HUES64 (cell line): ENCODE measurements at regions not wholly inside any gene's neighbourhood (a gene's known extent, or its start where the extent isn't known, plus 50 kb on each side); places are given as distances from the start of the nearest gene placed in this dataset.

Source experiments
- H3K27ac ChIP-seq: 2 replicates; pipeline ENCODE4 v1.7.0; 2013; ENCODE audit warnings: low read depth, low read length, inconsistent platforms
- H3K27me3 ChIP-seq: 2 replicates; pipeline ENCODE4 v1.6.1; 2013; ENCODE audit warnings: mild to moderate bottlenecking, low read length; ENCODE audit not compliant: insufficient read depth
- H3K36me3 ChIP-seq: 2 replicates; pipeline ENCODE4 v1.6.1; 2013; ENCODE audit warnings: mild to moderate bottlenecking, low read length; ENCODE audit not compliant: insufficient read depth
- H3K4me1 ChIP-seq: 2 replicates; pipeline ENCODE4 v1.6.1; 2013; ENCODE audit warnings: mild to moderate bottlenecking, low read length, moderate library complexity; ENCODE audit not compliant: insufficient read depth
- H3K4me3 ChIP-seq: 2 replicates; pipeline ENCODE4 v1.5.1; 2013; ENCODE audit warnings: mild to moderate bottlenecking, low read length, moderate library complexity
- H3K9ac ChIP-seq: 2 replicates; pipeline ENCODE4 v1.6.1; 2013; ENCODE audit warnings: mild to moderate bottlenecking, low read depth, low read length
- H3K9me3 ChIP-seq: 2 replicates; pipeline ENCODE4 v1.6.1; 2013; ENCODE audit warnings: low read depth, low read length; ENCODE audit not compliant: insufficient read depth
- WGBS: fragments of 150-250, 120-280 bp; methylation state at CpG from one replicate; pipeline ENCODE4 v1.1.7; 2013; ENCODE audit warnings: missing lambda C conversion rate; 5-methylcytosine and 5-hydroxymethylcytosine counted together

DNA sequence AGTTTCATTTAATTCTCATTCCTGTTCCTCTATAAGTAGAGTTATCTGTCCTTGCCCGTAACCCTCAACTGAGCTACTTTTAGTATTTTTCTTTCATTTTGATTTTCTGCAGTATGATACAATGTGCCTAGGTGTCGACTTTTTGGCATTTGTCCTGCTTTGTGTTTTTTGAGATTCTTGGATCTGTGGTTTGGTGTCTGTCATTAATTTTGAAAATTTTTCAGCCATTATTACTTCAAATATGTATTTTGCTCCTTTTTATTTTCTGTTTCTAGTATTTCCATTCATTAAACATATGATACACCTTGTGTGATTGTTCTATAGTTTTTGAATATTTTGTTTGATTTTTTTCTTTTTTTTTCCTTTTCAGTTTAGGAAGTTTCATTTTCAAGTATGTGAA lies 598.9 kb downstream of the SPOCK3 start:
- 100% methylated on average over 2 of the region's 2 CpGs for WGBS

DNA sequence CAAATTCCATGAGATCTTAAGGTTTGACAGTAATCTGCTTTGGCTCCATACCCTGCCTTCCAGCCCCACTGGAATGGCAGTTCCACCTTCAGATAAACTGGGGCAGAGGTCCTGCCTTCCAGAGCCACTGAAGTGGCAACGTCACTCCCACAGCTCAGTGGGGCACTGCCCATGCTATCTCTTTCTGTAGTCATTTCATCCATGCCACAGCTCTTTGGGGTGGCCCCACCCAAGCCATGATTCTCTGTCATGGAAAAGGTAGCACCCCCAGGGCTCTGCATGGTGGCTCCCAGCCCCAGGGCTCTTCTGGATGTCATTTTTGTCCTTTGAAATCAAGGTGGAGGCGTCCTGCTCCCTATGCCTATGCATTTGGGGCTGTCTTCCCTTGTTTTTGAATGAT lies 596.5 kb downstream of the SPOCK3 start:
- H3K4me3 ChIP-seq, result no peak overlapping the region
- 98% methylated on average over 2 of the region's 2 CpGs for WGBS
- H3K4me1 ChIP-seq, result no peaks in the 10 kb centered on the region
- H3K27me3 ChIP-seq, result no peaks in the 10 kb centered on the region
- no peak overlapping the region for H3K27ac ChIP-seq
- no peaks in the 10 kb centered on the region for H3K36me3 ChIP-seq
- H3K9ac ChIP-seq, result no peak overlapping the region
- no peaks in the 10 kb centered on the region for H3K9me3 ChIP-seq

More for the DNA sequence above, 598.9 kb downstream of the SPOCK3 start:
- Histone ChIP-seq H3K36me3 (no peaks in the 10 kb centered on the region), H3K4me3 (no peak overlapping the region), H3K27me3 (no peaks in the 10 kb centered on the region), H3K27ac (no peak overlapping the region), H3K9me3 (no peaks in the 10 kb centered on the region), H3K9ac (no peak overlapping the region), H3K4me1 (no peaks in the 10 kb centered on the region)

DNA sequence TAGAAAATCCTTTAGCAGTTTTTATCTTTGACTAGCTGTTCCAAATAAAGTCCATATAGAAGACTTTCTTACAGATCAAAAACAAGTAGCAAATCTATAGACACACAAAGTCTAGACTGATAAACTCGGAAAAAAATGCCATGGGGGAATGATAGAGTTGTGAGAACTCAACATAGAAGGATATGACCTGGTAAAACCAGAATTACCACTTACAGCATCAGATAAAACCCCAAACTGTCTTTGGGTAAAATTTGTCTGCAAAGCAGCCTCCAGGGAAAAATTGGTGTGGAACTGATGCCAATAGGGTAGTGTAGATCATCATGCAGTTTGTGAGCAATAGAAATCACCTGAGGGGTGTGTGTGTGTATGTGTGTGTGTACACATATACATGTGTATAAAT lies 579.1 kb downstream of the SPOCK3 start:
- Histone ChIP-seq H3K9me3 (no peaks in the 10 kb centered on the region), H3K36me3 (no peaks in the 10 kb centered on the region), H3K27ac (no peak overlapping the region), H3K27me3 (no peaks in the 10 kb centered on the region), H3K4me1 (no peaks in the 10 kb centered on the region), H3K9ac (no peak overlapping the region), H3K4me3 (no peak overlapping the region)
- no CpG with 5 or more reads among the region's 1 CpG for WGBS

DNA sequence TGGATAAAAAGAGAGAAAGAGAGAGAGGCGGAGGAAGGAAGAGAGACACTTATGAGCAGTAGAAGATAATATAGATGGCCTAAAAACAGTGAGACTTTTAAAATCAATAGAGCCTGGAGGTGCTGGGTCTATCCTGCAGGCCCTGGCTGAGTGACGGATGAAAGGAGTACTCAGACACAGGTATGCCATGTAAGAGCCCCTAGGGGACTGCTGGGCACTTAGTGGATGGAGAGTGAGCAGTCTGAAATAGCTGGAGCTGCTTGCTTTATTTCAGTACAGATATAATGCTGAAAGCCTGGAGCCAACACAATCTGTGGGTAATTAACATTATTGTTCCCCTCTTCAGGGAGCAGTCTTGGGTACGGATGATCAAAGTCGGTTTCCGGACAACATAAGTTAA lies 578.6 kb downstream of the SPOCK3 start:
- Histone ChIP-seq H3K27ac (no peak overlapping the region), H3K4me3 (no peak overlapping the region), H3K36me3 (no peaks in the 10 kb centered on the region), H3K27me3 (no peaks in the 10 kb centered on the region), H3K9me3 (no peaks in the 10 kb centered on the region), H3K4me1 (no peaks in the 10 kb centered on the region), H3K9ac (no peak overlapping the region)
- WGBS, result 97% methylated on average over 5 of the region's 5 CpGs

DNA sequence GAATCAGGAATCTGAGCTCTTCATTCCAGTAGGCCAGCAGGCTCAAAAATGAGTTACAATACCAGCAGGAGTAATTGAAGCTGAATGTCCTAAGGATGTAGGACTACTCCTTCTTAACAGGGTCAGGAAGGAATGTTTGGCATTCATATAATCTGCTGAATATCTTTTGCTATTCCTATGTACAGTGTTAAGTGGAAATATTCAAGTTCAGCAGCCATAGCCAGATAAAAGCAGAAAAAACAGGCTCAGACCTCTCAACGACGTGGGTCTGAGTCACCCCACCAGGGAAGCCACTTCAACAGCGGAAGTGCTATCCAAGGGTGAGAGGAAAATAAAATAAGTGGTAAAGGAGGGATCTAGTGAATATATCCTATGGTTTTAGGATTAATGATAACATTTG lies 577.0 kb downstream of the SPOCK3 start:
- 75% methylated on average over 3 of the region's 3 CpGs for WGBS
- H3K9me3 ChIP-seq, result no peaks in the 10 kb centered on the region
- H3K27ac ChIP-seq, result no peak overlapping the region
- peaks cover 4% of the 10 kb centered on the region; the same call in 1 of the 2 replicates for H3K4me1 ChIP-seq
- H3K4me3 ChIP-seq, result no peak overlapping the region
- no peaks in the 10 kb centered on the region for H3K27me3 ChIP-seq
- no peaks in the 10 kb centered on the region for H3K36me3 ChIP-seq
- H3K9ac ChIP-seq, result no peak overlapping the region

DNA sequence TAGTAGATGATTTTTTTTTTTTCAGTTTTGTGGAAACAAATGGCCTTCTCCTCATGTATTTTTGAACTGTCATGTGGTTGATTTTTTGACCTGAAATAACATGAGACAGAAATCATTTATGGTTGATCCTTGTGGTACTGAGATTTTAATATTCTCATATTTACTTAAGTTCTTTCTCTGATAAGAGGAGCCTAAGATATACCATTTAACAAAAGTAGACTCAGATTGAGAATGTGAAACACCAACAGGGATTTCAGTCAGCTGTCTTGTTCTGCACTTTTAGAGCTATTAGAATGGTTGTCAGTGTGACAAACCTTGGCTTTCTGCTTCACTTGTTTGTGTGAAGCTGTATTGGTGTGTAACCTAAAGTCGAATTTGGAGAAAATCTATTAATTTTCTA lies 575.7 kb downstream of the SPOCK3 start:
- Histone ChIP-seq H3K9ac (no peak overlapping the region), H3K9me3 (no peaks in the 10 kb centered on the region)
- WGBS, result no CpG with 5 or more reads among the region's 1 CpG

DNA sequence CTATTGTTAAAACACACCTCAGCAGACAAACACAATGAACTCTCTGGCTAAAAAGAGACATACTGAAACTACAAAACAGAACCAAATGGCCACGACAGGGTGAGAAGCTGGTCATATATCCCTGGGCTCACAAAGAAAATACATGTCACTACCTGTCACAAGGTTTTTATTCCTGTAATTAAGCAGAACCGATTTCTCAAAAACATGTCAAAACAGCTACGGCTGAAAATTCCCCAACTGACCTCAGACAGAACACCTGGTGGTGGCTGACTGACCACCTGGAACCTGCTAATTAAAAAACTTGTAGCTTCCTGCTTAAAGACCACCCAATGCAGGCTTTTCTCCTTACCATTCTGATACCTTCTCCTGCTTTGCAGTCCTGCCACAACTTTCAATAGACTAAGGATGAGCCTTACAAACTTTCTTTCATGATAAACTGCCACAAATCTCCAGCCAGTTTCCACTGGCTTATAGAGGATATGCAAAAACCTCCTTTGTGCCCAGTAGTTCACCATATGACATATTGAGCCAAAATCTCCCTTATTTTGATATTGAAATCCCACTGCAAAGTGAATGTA lies 571.9 kb downstream of the SPOCK3 start:
- Histone ChIP-seq H3K9ac (no peak overlapping the region), H3K27ac (no peak overlapping the region; the same call in 1 of the 2 replicates)
- 72% methylated on average over 3 of the region's 3 CpGs for WGBS

More for the DNA sequence above, 575.7 kb downstream of the SPOCK3 start:
- Histone ChIP-seq H3K4me1 (peaks cover 12% of the 10 kb centered on the region; the same call in 1 of the 2 replicates), H3K36me3 (no peaks in the 10 kb centered on the region), H3K27me3 (no peaks in the 10 kb centered on the region), H3K4me3 (no peak overlapping the region), H3K27ac (no peak overlapping the region)

DNA sequence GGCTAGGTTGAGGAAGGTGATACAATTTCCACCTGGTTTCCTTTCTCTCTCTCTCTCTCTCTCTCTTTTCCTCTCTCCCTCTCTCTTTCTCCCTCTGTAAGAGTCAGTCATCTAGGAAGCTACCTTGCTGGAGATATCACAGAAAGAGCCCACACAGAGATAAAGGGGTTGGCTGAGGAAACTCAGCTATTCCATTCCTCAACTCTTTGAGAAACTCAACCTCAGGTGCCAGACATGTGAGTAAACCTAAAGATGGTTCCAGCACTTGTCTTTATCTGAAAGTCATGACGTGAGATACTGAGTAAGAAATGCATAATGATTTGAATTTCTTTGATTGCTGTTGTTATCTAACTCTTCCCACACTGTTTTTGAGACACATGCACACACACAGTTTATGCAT lies 564.0 kb downstream of the SPOCK3 start:
- no peaks in the 10 kb centered on the region for H3K27me3 ChIP-seq
- no peaks in the 10 kb centered on the region for H3K36me3 ChIP-seq
- H3K9me3 ChIP-seq, result no peaks in the 10 kb centered on the region
- WGBS, result 100% methylated on average over 1 of the region's 1 CpG
- H3K4me1 ChIP-seq, result no peaks in the 10 kb centered on the region
- H3K27ac ChIP-seq, result no peak overlapping the region
- no peak overlapping the region for H3K4me3 ChIP-seq
- H3K9ac ChIP-seq, result no peak overlapping the region

More for the DNA sequence above, 571.9 kb downstream of the SPOCK3 start:
- H3K27me3 ChIP-seq, result no peaks in the 10 kb centered on the region
- peaks cover 2% of the 10 kb centered on the region; the same call in 1 of the 2 replicates for H3K9me3 ChIP-seq
- H3K4me1 ChIP-seq, result peaks cover 12% of the 10 kb centered on the region; the same call in 1 of the 2 replicates
- no peak overlapping the region for H3K4me3 ChIP-seq
- no peaks in the 10 kb centered on the region for H3K36me3 ChIP-seq

DNA sequence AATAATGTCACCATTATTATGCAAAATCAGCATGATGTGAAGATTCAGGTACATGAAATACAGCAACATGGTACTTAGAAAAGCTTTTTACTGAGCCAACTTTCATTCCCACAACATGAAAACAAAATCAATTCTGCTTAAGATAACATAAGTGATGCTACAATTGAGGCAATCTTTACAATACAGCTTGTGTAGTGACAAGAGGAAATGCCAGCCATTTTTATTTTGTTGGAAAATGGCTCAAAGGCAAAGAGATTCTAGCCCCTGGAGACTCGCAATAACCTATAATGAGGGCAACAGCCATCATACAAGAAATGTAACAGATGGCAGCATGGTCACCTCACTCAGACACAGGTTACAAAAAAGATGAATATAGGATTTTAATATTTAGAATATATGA lies 560.4 kb downstream of the SPOCK3 start:
- 85% methylated on average over 1 of the region's 1 CpG for WGBS
- Histone ChIP-seq H3K4me3 (no peak overlapping the region), H3K9ac (no peak overlapping the region), H3K9me3 (no peaks in the 10 kb centered on the region), H3K36me3 (no peaks in the 10 kb centered on the region), H3K27me3 (no peaks in the 10 kb centered on the region), H3K27ac (no peak overlapping the region), H3K4me1 (no peaks in the 10 kb centered on the region)

DNA sequence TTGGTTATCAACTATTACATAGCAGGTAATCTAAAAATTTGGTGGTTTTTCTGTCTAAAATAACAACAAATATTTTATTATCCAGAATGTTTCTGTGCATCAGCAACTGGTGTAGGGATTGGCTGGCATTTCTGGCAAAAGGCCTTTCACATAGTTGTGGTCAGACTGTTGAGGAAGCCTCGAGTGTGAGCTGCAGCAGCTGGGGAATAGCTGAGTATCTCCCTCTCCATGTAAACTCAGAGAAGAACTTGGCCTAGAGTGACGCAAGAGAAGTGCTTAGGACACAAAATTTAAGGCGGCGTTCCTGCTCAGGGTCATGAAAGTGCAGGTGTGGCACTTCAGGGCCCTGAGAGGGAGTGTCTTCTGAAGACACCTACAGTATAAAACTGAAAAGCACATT lies 558.9 kb downstream of the SPOCK3 start:
- Histone ChIP-seq H3K9me3 (no peaks in the 10 kb centered on the region), H3K4me1 (no peaks in the 10 kb centered on the region), H3K27ac (no peak overlapping the region), H3K4me3 (no peak overlapping the region), H3K27me3 (no peaks in the 10 kb centered on the region), H3K9ac (no peak overlapping the region), H3K36me3 (no peaks in the 10 kb centered on the region)
- 93% methylated on average over 4 of the region's 4 CpGs for WGBS

DNA sequence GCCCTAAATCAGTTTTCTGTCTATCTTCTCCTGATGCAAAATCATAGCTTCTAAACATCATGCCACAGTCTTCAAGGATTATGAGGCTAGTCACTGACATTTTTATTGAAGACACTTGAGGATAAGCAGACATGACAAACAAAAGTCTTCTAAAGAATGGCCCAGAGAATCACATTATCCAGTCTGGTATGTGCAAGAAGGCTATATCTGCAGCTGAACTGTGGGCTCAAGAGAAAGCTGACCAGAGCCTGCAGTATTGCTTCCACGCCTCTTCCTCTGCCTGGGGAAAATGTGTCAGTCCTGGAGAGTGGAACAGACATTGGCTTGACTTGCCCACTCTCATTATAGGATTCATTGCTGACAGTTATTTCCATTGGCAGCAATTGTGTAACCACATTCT lies 553.5 kb downstream of the SPOCK3 start:
- WGBS, result 95% methylated on average over 1 of the region's 1 CpG
- Histone ChIP-seq H3K27ac (no peak overlapping the region), H3K4me3 (no peak overlapping the region), H3K9ac (no peak overlapping the region), H3K36me3 (no peaks in the 10 kb centered on the region), H3K27me3 (no peaks in the 10 kb centered on the region), H3K9me3 (no peaks in the 10 kb centered on the region), H3K4me1 (no peaks in the 10 kb centered on the region)

DNA sequence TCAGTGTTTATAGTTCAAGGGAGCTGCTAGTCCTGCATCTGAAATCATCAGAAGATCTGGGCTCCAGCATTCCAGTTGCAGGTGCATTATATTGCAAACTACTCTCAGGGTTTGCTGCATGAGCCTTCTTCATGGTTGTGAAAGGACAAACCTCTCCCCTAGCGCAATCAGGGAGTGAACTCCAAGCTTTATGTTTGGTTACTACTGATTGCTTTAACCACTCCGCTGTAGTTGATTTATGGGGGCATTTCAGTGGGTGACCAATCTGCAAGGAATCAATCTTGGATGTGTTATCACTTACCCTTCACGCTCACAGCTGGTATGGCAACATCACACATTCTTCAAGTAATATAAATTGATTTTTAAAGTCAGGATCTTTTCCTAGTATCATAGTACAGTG lies 552.1 kb downstream of the SPOCK3 start:
- H3K4me1 ChIP-seq, result no peaks in the 10 kb centered on the region
- WGBS, result 94% methylated on average over 2 of the region's 3 CpGs
- no peaks in the 10 kb centered on the region for H3K9me3 ChIP-seq
- H3K27ac ChIP-seq, result no peak overlapping the region
- no peaks in the 10 kb centered on the region for H3K36me3 ChIP-seq
- no peak overlapping the region for H3K4me3 ChIP-seq
- H3K27me3 ChIP-seq, result no peaks in the 10 kb centered on the region
- H3K9ac ChIP-seq, result no peak overlapping the region
